K562 (cell line): ENCODE measurements at regions not wholly inside any gene's neighbourhood (a gene's known extent, or its start where the extent isn't known, plus 50 kb on each side); places are given as distances from the start of the nearest gene placed in this dataset.

Source experiments
- CHD1 ChIP-seq: fragments of 200-600 bp; sonication (generic); IDR thresholded peaks from one replicate; pipeline ENCODE4 v1.6.1; 2012; ENCODE audit warnings: mild to moderate bottlenecking, moderate library complexity, low read length, inconsistent platforms
- POLR2A ChIP-seq: fragments of 450-650 bp; conservative IDR thresholded peaks from 2 replicates; pipeline ENCODE4 v1.6.1; 2016
- RAD51 ChIP-seq: fragments of 450-650 bp; IDR thresholded peaks from 2 replicates; pipeline ENCODE4 v1.7.1; 2016; ENCODE audit warnings: low read depth, mild to moderate bottlenecking, borderline replicate concordance
- SFPQ ChIP-seq: fragments of 200-400 bp; formaldehyde crosslinking; IDR thresholded peaks from 2 replicates; pipeline ENCODE4 v1.6.1; 2017; ENCODE audit warnings: mild to moderate bottlenecking, low read depth, low read length, moderate library complexity
- SRF ChIP-seq, 2 experiments: fragments of 250-450, 450-650 bp in 1 of 2; sonication (Bioruptor Pico) in 1 of 2; sonication (generic) in 1 of 2; formaldehyde crosslinking; IDR thresholded peaks; 2 replicates each; pipeline versions ENCODE4 v1.5.0 to v1.5.1; 2020 to 2022; ENCODE audit warnings: mild to moderate bottlenecking in 1 of 2, missing genetic modification reagents in 1 of 2

GRCh38 chr6:21941926-21942325 is 348.4 kb downstream of the SOX4 start:
- no peak for TF ChIP-seq CHD1
- no peak for TF ChIP-seq POLR2A
- no peak for TF ChIP-seq SRF (CRISPR knock-in tag; IDR thresholded peaks at IDR 0.05)
- no peak for TF ChIP-seq SFPQ
- TF ChIP-seq RAD51, result no peak
